Stimulated activated CD4-positive, alpha-beta T cell treated with anti-CD3 and anti-CD28 coated beads, Interleukin-2, amount 100 ng/mL, for 24 hours (primary cell): ENCODE measurements at regions not wholly inside any gene's neighbourhood (a gene's known extent, or its start where the extent isn't known, plus 50 kb on each side); places are given as distances from the start of the nearest gene placed in this dataset.
A peak's percentile ranks its signal among the peaks of the same experiment; 100 is the strongest.

ENCODE experiments used
- DNase-seq, 2 donors: peaks; one replicate each; pipeline ENCODE4 v3.0.0-alpha.2; 2020

DNA sequence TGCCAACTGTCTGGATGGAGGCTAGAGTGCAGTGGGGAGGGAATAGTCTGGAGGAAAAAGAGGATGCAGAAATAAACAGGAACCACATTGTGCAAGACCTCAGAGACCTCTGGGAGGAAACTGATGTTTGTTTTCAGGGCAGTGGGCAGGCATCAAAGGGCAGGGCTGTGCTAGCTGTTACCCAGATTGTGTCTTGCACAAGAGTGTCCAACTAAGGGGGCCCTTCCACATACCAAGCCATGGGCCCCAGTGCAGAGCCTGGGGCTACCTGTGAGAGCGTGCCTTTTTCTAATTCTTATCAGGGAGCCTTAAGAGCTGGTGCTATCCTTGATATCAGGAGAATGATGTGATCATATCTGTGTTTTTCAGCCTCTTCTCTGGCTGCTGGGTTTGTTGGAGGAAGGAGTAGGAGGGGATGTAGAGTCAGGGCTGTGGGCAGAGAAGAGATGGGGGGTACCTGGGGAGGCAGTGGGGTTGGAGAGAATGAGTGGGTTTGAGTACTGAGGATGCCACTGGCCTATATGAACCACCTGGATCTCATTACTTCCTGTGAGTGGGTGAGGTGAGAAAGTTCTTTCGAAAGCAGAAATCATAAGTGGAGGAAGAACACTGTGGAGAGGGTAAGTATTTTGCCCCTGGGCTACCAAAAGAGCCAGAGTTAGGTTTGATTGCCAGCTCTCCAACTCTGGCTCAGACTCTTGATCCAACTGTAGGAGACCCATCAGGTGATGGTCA is 259.2 kb upstream of the CRY1 start:
- DNase-seq = peak in 1 of 2 donors; percentile 31

DNA sequence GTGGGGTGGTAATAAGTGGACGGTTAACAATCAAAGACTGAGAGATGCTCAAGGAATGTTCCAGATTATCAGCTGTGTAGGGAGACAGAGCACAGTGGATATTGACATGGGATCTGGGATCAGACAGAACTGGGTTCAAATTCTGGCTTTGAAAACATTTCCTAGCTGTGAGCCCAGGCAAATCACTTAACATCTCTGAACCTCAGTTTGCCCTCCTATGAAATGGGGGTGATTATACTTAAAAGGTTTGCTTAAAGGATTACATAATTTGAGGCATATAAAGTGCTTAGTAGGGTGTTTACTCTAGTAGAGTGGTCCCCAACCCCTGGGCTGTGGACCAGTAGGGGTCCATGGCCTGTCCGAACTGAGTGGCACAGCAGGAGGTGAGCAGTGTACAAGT is 260.0 kb upstream of the CRY1 start:
- no peak for DNase-seq

GRCh38 chr12:107355004-107355565 is 261.7 kb upstream of the CRY1 start:
- no peak for DNase-seq

- DNase-seq = no peak
These were observed 262.3 kb upstream of the CRY1 start for GRCh38 chr12:107355612-107356011.

DNA sequence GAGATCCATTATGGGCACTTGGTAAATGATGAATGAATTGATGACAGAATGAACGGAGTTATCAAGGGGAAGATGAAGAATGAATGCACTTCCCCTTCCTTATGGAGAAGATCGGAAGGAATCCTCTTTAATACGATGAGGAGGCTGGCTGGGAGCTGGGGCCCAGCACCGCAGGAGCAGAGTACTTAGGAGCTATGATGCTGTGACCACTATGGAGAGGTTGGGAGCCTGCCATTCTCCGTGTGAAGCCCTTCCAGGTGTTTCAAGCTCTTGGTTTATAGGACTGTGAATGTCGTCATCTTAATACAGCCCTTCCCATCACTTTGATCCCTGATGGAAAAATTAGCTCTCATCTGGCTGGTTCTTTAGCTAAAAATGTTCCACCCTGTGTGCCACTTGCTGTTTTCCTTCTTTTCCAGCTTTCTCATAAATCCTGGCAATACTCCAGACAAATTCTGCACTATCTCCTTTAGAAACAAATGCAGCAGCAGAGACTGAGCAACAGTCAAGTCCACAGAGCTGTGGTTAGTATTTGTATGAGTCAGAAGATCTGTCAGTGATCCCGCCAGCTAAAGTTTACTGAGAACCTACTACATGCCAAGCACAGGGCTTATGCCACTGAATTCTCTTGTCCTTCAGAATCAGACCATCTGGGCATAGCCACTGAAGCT is 263.1 kb upstream of the CRY1 start:
- DNase-seq = no peak

GRCh38 chr12:107356937-107357295 is 263.6 kb upstream of the CRY1 start:
- no peak for DNase-seq

- DNase-seq = no peak
These were observed 266.0 kb upstream of the CRY1 start for GRCh38 chr12:107359382-107359781.

DNA sequence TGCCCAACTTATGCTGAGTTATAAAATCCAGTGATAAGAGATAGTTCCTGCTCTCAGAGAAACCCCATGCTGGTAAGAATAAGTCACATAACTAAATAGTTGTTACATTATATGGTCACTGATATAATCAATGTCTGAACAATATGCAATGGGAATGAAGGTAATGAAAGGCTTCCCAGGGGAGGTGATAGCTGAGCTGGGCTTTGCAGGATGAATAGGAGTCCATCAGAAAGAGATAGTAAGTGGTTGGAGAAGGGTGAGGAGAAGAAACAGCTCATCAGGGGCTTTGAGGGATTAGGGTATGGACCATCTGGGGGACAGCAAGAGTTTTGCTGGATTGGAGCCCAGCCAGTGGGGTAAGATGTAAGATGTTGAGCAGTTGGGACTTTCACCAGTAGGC is 266.7 kb upstream of the CRY1 start:
- no peak for DNase-seq

DNA sequence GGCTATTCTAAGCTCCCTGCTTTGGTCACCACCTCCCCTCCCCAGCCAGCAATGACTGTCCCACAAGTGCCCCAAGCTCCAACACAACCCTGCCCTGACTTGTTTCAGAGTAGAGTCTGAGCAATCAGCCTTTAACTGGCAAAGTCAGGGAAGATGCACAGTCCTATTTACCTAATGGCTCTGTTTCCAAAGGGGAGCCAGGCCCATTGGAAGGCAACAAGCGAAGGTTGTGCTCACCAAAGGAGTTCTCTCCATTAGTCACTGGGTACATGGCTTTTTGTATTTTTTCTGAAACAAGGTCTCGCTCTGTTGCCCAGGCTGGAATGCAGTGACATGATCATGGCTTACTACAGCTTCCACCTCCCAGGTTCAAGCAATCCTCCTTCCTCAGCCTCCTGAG is 267.1 kb upstream of the CRY1 start:
- no peak for DNase-seq

GRCh38 chr12:107361970-107362369 is 268.6 kb upstream of the CRY1 start:
- DNase-seq = no peak

DNA sequence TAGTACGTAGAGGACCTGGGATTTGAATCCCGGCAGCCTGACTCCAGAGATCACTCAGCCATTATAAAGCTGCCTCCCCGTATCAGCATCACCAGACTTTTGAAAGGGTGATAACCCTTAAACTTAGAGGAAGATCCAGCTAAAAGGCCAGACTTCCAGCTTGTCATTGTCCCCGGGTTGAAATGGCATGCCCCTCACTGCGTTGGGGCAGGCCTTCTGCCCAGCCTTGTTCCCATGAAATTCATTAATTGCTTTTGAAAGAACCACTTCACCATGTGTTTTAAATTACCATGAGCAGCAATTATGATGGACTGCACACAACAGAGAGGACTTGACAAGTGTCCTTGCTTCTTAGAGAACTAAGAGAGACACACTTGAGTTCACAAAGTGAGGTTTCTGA is 269.6 kb upstream of the CRY1 start:
- no peak for DNase-seq

DNA sequence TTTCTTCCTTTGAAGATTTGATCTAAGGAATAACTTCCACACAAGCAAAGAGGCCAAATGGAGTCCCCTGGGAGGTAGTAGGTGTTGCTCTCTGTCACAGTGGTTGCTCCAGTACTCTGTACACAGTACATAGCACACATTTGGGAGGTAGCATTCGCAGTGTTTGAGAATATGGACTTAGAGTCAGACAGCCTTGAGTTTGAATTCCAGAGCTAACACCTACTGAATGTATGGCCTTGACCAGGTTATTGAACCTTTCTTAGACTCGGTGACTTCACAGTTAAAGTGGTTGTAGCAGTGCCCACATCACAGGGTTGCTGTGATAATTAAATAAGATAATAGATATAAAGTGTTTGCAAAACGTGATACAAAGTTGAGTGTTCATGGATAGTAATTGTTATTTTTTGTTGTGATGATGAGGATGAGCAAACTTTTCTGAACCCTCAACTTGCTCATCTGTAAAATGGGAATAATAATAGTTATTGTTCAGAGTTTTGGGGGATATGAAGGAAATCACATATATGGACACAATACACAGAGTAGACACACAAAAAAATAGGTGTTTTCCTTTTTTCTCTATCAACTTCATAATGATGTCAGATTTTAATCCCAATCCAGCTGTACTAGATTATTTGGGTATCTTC is 271.6 kb upstream of the CRY1 start:
- no peak for DNase-seq

DNA sequence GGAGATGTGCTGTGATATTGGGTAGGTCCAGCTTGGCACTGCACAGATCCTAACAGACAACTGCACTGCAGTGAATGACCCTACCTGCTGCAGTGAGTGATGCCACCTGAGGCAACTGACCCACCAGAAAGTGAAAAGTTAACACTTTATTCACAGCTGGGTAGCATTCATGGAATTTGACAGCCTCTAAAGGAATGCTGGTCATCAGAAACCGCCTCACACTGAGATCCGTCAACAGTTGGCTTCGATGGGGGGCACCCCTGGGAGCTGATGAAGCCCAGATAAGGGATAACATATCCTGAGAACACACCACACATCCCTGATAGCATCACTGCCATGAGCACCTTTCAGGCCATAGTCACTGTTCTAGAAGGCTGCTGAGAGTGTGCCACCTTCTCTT is 272.4 kb upstream of the CRY1 start:
- no peak for DNase-seq

DNA sequence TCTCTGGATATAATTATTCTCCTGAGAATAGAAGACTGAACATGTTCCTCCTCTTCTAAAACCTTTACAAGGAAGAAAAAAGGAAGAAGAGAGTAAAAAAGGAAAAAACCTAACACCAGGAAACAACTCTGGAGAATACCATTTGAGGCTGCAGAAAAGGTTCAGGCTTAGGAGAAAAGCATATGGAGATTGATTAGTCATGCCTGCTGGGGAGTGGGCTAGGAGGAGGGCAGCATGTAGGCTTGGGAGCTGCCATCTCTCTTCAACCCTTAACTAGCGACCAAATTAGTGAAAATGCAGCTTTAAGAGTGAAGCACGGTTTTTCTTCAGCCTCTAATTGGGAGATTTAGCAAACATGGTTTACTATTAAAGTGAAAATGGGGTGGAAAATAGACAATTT is 273.0 kb upstream of the CRY1 start:
- DNase-seq = no peak

- peak; percentile 51 to 58 for DNase-seq
These were observed 275.2 kb upstream of the CRY1 start for GRCh38 chr12:107368586-107368985.

DNA sequence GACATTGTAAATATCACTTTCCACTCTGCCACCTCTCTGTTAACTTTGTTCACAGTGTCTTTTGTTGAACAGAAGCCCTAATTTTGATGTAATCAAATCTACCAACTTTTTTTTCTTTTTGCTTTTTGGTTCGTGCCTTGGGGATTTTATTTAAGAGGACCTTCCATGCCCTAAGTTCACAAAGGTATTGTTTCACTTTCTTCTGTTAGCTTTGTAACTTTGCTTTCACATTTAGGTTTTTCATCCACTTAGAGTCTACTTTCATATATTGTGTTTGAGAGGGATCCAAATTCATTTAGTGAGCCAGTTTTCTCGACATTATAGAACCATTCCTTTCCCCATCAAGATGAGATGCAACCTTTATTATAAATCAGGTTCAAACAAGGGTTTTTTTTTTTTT is 275.7 kb upstream of the CRY1 start:
- DNase-seq = no peak

GRCh38 chr12:107369679-107370078 is 276.3 kb upstream of the CRY1 start:
- DNase-seq = peak in 1 of 2 donors; percentile 26

DNA sequence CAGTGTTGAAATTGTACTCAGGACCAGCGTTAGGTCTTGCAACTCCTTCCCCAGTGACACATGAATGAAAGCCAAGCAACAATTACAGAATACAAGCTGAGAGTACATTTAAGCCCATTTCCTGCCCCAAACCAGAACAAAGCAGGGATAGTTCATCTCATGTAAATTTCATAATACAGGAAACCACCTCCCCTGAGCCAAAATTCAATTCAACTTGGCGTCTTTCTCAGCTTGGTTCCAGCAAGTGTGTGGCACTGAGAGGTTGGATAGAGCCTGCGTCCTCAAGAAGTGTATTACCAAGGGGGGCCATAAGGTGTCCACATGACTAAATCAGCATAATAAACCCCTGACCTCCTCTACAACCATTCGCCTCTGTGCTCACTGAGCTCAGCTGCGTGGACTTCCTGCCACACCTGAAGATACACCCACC is 278.9 kb upstream of the CRY1 start:
- no peak for DNase-seq

DNA sequence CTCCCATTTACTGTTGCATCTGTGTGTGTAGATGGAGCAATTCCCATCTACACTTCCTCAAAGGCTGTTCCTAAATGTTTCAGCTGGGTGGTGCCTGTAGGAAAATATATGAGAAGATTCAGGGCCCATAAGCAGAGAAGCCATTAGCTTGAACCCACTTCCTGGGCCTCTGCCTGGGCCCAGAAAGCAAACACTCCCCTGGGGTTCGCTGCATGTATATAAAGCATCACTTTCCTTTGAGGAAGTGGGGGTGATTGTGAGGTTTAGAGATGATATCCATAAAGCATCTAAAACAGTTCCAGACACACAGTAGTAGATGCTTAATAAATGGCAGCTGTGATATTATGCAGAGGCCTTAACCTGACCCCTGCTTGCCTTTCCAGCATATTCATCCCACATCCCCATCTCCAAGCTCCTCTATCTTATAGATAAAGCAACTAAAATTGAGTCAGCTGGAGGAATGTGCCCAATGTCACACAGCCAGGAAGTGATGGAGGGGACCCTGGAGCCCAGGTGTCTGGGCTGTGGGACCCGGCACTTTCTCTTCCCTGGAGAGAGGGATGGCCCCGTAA is 280.0 kb upstream of the CRY1 start:
- DNase-seq = no peak

DNA sequence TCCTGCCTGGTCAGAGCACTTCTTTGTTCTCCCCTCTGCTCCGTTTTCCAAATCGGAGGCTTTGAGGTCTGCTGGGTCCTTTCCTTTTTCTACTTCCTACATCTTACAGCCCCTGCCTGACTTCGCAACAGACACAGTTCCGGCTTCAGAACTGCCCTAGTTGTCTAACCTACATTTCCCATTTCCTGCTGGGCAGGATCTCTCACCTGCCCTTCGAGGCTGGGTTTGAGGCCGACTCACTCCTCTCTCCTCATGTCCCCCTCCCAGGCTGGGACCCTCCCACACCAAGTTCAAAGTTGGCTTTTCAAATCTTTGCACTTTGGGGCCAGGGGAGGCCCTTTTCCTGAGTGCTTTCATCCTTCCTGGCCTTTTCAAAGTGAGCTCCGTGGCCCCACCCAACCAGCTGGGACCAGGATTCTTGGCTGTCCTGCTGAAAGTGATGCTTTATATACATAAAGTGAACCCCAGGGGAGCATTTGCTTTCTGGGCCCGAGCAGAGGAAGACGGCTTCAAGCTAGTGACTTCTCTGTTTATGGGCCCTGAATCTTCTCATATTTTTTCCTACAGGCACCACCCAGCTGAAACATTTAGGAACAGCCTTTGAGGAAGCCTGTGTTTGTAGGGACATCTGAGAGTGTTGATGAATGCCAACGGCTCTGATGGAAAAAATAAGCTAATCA is 281.0 kb upstream of the CRY1 start:
- no peak for DNase-seq

GRCh38 chr12:107375231-107375630 is 281.9 kb upstream of the CRY1 start:
- DNase-seq = no peak

DNA sequence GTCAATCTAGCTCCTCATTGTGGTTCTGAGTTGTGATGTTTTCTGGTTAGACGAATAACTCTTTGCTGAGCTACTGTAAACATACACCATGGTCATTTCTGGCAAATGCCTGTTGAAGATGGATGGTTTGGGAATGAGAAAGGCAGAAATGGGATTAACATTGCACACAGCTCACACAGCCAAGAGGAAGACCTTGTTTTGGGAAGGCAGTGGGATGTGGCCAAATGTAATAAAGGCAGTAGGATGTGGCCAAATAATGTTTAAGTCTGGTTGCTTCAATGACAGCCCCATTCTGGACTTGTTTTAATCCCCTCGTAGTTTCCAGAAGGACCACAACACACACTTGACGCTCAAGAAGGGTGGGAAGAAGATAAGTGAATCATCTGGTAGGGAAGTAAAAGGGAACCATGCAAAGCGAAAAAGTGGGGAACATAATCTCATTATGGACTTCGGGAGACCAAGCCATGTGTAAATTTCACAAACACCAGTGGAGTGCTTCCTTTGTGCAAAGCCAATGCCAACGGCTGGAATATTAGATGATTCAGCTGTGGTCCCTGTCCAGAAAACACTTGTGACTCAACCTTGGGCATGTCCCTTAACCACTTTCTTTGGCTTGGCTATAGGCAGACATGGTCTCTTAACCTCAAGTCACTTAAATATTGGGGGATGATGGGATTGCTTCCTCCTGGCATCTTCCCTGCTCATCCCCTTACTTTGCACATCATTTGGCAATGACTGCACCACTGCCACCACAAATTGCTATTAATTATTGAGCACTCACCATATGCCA is 284.4 kb upstream of the CRY1 start:
- DNase-seq = no peak
